ENCODE measurements at regions not wholly inside any gene's neighbourhood (a gene's known extent, or its start where the extent isn't known, plus 50 kb on each side); places are given as distances from the start of the nearest gene placed in this dataset.

GRCh38 chr11:92771701-92772100, 197.8 kb upstream of the MTNR1B start:
- Mint-ChIP-seq H3K36me3 (no peaks in the 10 kb centered on the region), H3K4me1 (peaks cover 0 to 3% (median 0%) of the 10 kb centered on the region in 3 donors), H3K27me3 (peaks cover 5% of the 10 kb centered on the region), H3K4me3 (no peak overlapping the region), H3K27ac (no peak overlapping the region), H3K9me3 (peaks cover 0 to 2% (median 0%) of the 10 kb centered on the region in 3 donors)

GRCh38 chr11:92775003-92775676, 194.3 kb upstream of the MTNR1B start:
- no peak overlapping the region for H3K27ac Mint-ChIP-seq
- H3K4me1 Mint-ChIP-seq, result no peaks in the 10 kb centered on the region
- peaks cover 2% of the 10 kb centered on the region for H3K27me3 Mint-ChIP-seq
- H3K36me3 Mint-ChIP-seq, result no peaks in the 10 kb centered on the region
- H3K4me3 Mint-ChIP-seq, result no peak overlapping the region
- H3K9me3 Mint-ChIP-seq, result peaks cover 0 to 2% (median 2%) of the 10 kb centered on the region in 3 donors

GRCh38 chr11:92776676-92777075, 192.8 kb upstream of the MTNR1B start:
- Mint-ChIP-seq H3K36me3 (no peaks in the 10 kb centered on the region), H3K4me3 (no peak overlapping the region), H3K4me1 (no peaks in the 10 kb centered on the region), H3K27me3 (peaks cover 2% of the 10 kb centered on the region), H3K27ac (no peak overlapping the region), H3K9me3 (peaks cover 0 to 2% (median 2%) of the 10 kb centered on the region in 3 donors)

- H3K27ac Mint-ChIP-seq, result no peak overlapping the region
- H3K4me3 Mint-ChIP-seq, result no peak overlapping the region
- peaks cover 0 to 2% (median 2%) of the 10 kb centered on the region in 3 donors for H3K9me3 Mint-ChIP-seq
- H3K36me3 Mint-ChIP-seq, result no peaks in the 10 kb centered on the region
- no peaks in the 10 kb centered on the region for H3K27me3 Mint-ChIP-seq
- H3K4me1 Mint-ChIP-seq, result no peaks in the 10 kb centered on the region
Measured at GRCh38 chr11:92779746-92780145, 189.7 kb upstream of the MTNR1B start.

- H3K36me3 Mint-ChIP-seq, result no peaks in the 10 kb centered on the region
- H3K27me3 Mint-ChIP-seq, result no peaks in the 10 kb centered on the region
- no peaks in the 10 kb centered on the region for H3K4me1 Mint-ChIP-seq
- peaks cover 0 to 2% (median 2%) of the 10 kb centered on the region in 3 donors for H3K9me3 Mint-ChIP-seq
- H3K4me3 Mint-ChIP-seq, result no peak overlapping the region
- no peak overlapping the region for H3K27ac Mint-ChIP-seq
Measured at GRCh38 chr11:92781151-92781550, 188.3 kb upstream of the MTNR1B start.

GRCh38 chr11:92782806-92783205, 186.6 kb upstream of the MTNR1B start:
- no peaks in the 10 kb centered on the region for H3K36me3 Mint-ChIP-seq
- H3K9me3 Mint-ChIP-seq, result peaks cover 0 to 2% (median 2%) of the 10 kb centered on the region in 3 donors
- H3K4me3 Mint-ChIP-seq, result no peak overlapping the region
- H3K27ac Mint-ChIP-seq, result no peak overlapping the region
- no peaks in the 10 kb centered on the region for H3K4me1 Mint-ChIP-seq
- H3K27me3 Mint-ChIP-seq, result no peaks in the 10 kb centered on the region

GRCh38 chr11:92784331-92784730, 185.1 kb upstream of the MTNR1B start:
- H3K9me3 Mint-ChIP-seq, result no peaks in the 10 kb centered on the region
- no peaks in the 10 kb centered on the region for H3K36me3 Mint-ChIP-seq

GRCh38 chr11:92787638-92788037, 181.8 kb upstream of the MTNR1B start:
- no peak overlapping the region for H3K27ac Mint-ChIP-seq
- H3K4me3 Mint-ChIP-seq, result no peak overlapping the region
- H3K27me3 Mint-ChIP-seq, result no peaks in the 10 kb centered on the region
- no peaks in the 10 kb centered on the region for H3K9me3 Mint-ChIP-seq
- no peaks in the 10 kb centered on the region for H3K4me1 Mint-ChIP-seq
- H3K36me3 Mint-ChIP-seq, result no peaks in the 10 kb centered on the region

More at GRCh38 chr11:92784331-92784730, 185.1 kb upstream of the MTNR1B start:
- no peaks in the 10 kb centered on the region for H3K27me3 Mint-ChIP-seq
- H3K27ac Mint-ChIP-seq, result no peak overlapping the region
- no peaks in the 10 kb centered on the region for H3K4me1 Mint-ChIP-seq
- H3K4me3 Mint-ChIP-seq, result no peak overlapping the region

GRCh38 chr11:92789761-92790160, 179.7 kb upstream of the MTNR1B start:
- Mint-ChIP-seq H3K27me3 (no peaks in the 10 kb centered on the region), H3K27ac (no peak overlapping the region), H3K4me1 (no peaks in the 10 kb centered on the region), H3K4me3 (no peak overlapping the region), H3K9me3 (no peaks in the 10 kb centered on the region), H3K36me3 (no peaks in the 10 kb centered on the region)

GRCh38 chr11:92790366-92790765, 179.1 kb upstream of the MTNR1B start:
- no peaks in the 10 kb centered on the region for H3K4me1 Mint-ChIP-seq
- peaks cover 0 to 2% (median 0%) of the 10 kb centered on the region in 3 donors for H3K9me3 Mint-ChIP-seq
- H3K36me3 Mint-ChIP-seq, result no peaks in the 10 kb centered on the region
- no peak overlapping the region for H3K27ac Mint-ChIP-seq
- H3K27me3 Mint-ChIP-seq, result no peaks in the 10 kb centered on the region
- H3K4me3 Mint-ChIP-seq, result no peak overlapping the region

- no peak overlapping the region for H3K27ac Mint-ChIP-seq
- H3K36me3 Mint-ChIP-seq, result no peaks in the 10 kb centered on the region
- no peaks in the 10 kb centered on the region for H3K4me1 Mint-ChIP-seq
- H3K9me3 Mint-ChIP-seq, result peaks cover 0 to 2% (median 0%) of the 10 kb centered on the region in 3 donors
- no peak overlapping the region for H3K4me3 Mint-ChIP-seq
- H3K27me3 Mint-ChIP-seq, result no peaks in the 10 kb centered on the region
Measured at GRCh38 chr11:92790926-92791616, 178.4 kb upstream of the MTNR1B start.

- no peak overlapping the region for H3K27ac Mint-ChIP-seq
- no peaks in the 10 kb centered on the region for H3K27me3 Mint-ChIP-seq
- H3K4me1 Mint-ChIP-seq, result no peaks in the 10 kb centered on the region
- peaks cover 0 to 2% (median 0%) of the 10 kb centered on the region in 3 donors for H3K9me3 Mint-ChIP-seq
- H3K36me3 Mint-ChIP-seq, result no peaks in the 10 kb centered on the region
- no peak overlapping the region for H3K4me3 Mint-ChIP-seq
Measured at GRCh38 chr11:92791886-92792285, 177.6 kb upstream of the MTNR1B start.

GRCh38 chr11:92793189-92793588, 176.3 kb upstream of the MTNR1B start:
- peaks cover 0 to 5% (median 2%) of the 10 kb centered on the region in 3 donors for H3K9me3 Mint-ChIP-seq
- no peaks in the 10 kb centered on the region for H3K36me3 Mint-ChIP-seq
- no peaks in the 10 kb centered on the region for H3K27me3 Mint-ChIP-seq
- H3K4me1 Mint-ChIP-seq, result no peaks in the 10 kb centered on the region
- H3K27ac Mint-ChIP-seq, result no peak overlapping the region
- no peak overlapping the region for H3K4me3 Mint-ChIP-seq

- no peaks in the 10 kb centered on the region for H3K36me3 Mint-ChIP-seq
- no peaks in the 10 kb centered on the region for H3K4me1 Mint-ChIP-seq
- H3K27me3 Mint-ChIP-seq, result no peaks in the 10 kb centered on the region
- H3K4me3 Mint-ChIP-seq, result no peak overlapping the region
- peaks cover 0 to 5% (median 2%) of the 10 kb centered on the region in 3 donors for H3K9me3 Mint-ChIP-seq
- no peak overlapping the region for H3K27ac Mint-ChIP-seq
Measured at GRCh38 chr11:92794783-92795182, 174.7 kb upstream of the MTNR1B start.

GRCh38 chr11:92796744-92797143, 172.7 kb upstream of the MTNR1B start:
- H3K4me1 Mint-ChIP-seq, result no peaks in the 10 kb centered on the region
- H3K27ac Mint-ChIP-seq, result no peak overlapping the region
- peaks cover 0 to 5% (median 2%) of the 10 kb centered on the region in 3 donors for H3K9me3 Mint-ChIP-seq
- H3K4me3 Mint-ChIP-seq, result no peak overlapping the region
- H3K27me3 Mint-ChIP-seq, result no peaks in the 10 kb centered on the region
- no peaks in the 10 kb centered on the region for H3K36me3 Mint-ChIP-seq

GRCh38 chr11:92797874-92798273, 171.6 kb upstream of the MTNR1B start:
- H3K9me3 Mint-ChIP-seq, result peaks cover 0 to 5% (median 2%) of the 10 kb centered on the region in 3 donors
- no peak overlapping the region for H3K4me3 Mint-ChIP-seq
- H3K4me1 Mint-ChIP-seq, result no peaks in the 10 kb centered on the region
- no peaks in the 10 kb centered on the region for H3K36me3 Mint-ChIP-seq
- H3K27ac Mint-ChIP-seq, result no peak overlapping the region
- no peaks in the 10 kb centered on the region for H3K27me3 Mint-ChIP-seq
